Gastroesophageal sphincter (tissue), 4 donors: ENCODE measurements at regions not wholly inside any gene's neighbourhood (a gene's known extent, or its start where the extent isn't known, plus 50 kb on each side); places are given as distances from the start of the nearest gene placed in this dataset.
"Not testable (repeated sequence)": the region's sequence is repeated elsewhere in the genome, so short reads cannot be mapped to it uniquely, and the experiment has no call there.

ENCODE experiments used
- ATAC-seq: fragments of 150-250 bp; one replicate; pipeline ENCODE4 v1.9.1; 2016; ENCODE audit warnings: mild to moderate bottlenecking, moderate library complexity
- H3K27ac ChIP-seq, 4 donors: fragments of 200-600 bp; sonication (generic) in 3 of 4; 1 replicate in 3 of 4; 2 replicates in 1 of 4; pipeline ENCODE4 v1.5.1; 2016 to 2019
- H3K27me3 ChIP-seq: fragments of 200-600 bp; sonication (generic); one replicate; pipeline ENCODE4 v1.5.1; 2019
- H3K36me3 ChIP-seq, 2 donors: fragments of 200-600 bp; sonication (generic); one replicate each; pipeline ENCODE4 v1.5.1; 2019; ENCODE audit warnings: control low read depth in 1 of 2
- H3K4me1 ChIP-seq, 3 donors: fragments of 200-600 bp; sonication (generic); 1 replicate in 2 of 3; 2 replicates in 1 of 3; pipeline ENCODE4 v1.5.1; 2016 to 2019; ENCODE audit warnings: control low read depth in 2 of 3
- H3K4me3 ChIP-seq, 2 donors: fragments of 200-600 bp; sonication (generic); one replicate each; pipeline ENCODE4 v1.5.1; 2019; ENCODE audit warnings: mild to moderate bottlenecking in 1 of 2, moderate library complexity in 1 of 2
- H3K9me3 ChIP-seq, 3 donors: fragments of 200-600 bp; sonication (generic); one replicate each; pipeline ENCODE4 v1.5.1; 2017 to 2019; ENCODE audit warnings: control low read depth in 2 of 3
- CTCF ChIP-seq, 4 experiments: fragments of 200-600 bp in 2 of 4; fragments of 450-650 bp in 2 of 4; sonication (generic) in 1 of 4; IDR thresholded peaks; one replicate each; pipeline ENCODE4 v1.5.1; 2017 to 2019; ENCODE audit warnings: antibody characterized with exemption in 4 of 4, mild to moderate bottlenecking in 2 of 4, moderate library complexity in 2 of 4
- EP300 ChIP-seq: sonication (generic); formaldehyde crosslinking; IDR thresholded peaks from one replicate; pipeline ENCODE4 v1.6.1; 2017; ENCODE audit warnings: antibody characterized with exemption, mild to moderate bottlenecking
- POLR2A ChIP-seq, 2 donors: fragments of 450-650 bp; IDR thresholded peaks; one replicate each; pipeline ENCODE4 v1.6.1; 2017; ENCODE audit warnings: antibody characterized with exemption in 2 of 2, mild to moderate bottlenecking in 2 of 2, moderate library complexity in 1 of 2
- POLR2AphosphoS5 ChIP-seq: sonication (generic); formaldehyde crosslinking; IDR thresholded peaks from one replicate; pipeline ENCODE4 v1.6.1; 2017; ENCODE audit warnings: antibody characterized with exemption
- WGBS, 2 donors: methylation state at CpG; one replicate each; pipeline ENCODE4 v1.1.5; 2018; ENCODE audit warnings: low coverage in 1 of 2; 5-methylcytosine and 5-hydroxymethylcytosine counted together

- Histone ChIP-seq H3K4me1 (peaks cover 0 to 5% (median 0%) of the 10 kb centered on the region in 3 donors), H3K4me3 (no peak overlapping the region), H3K27me3 (no peaks in the 10 kb centered on the region), H3K36me3 (no peaks in the 10 kb centered on the region), H3K27ac (no peak overlapping the region), H3K9me3 (no peaks in the 10 kb centered on the region)
- no peak for TF ChIP-seq CTCF (IDR thresholded peaks at IDR 0.05)
- TF ChIP-seq EP300 = no peak
- no peak for TF ChIP-seq POLR2A (IDR thresholded peaks at IDR 0.05)
- TF ChIP-seq POLR2AphosphoS5 = no peak
- ATAC-seq = no peak
Measured at GRCh38 chr1:245000872-245001188, 136.5 kb upstream of the HNRNPU start.

GRCh38 chr1:244999644-245000043 lies 135.3 kb upstream of the HNRNPU start:
- 93 to 100% methylated on average over 1 to 3 of the region's 3 CpGs for WGBS, 2 donors
- not testable (repeated sequence) for H3K4me1 ChIP-seq, ATAC-seq, H3K27ac ChIP-seq, H3K4me3 ChIP-seq, H3K9me3 ChIP-seq, H3K27me3 ChIP-seq, H3K36me3 ChIP-seq

GRCh38 chr1:244998717-244999346 lies 134.5 kb upstream of the HNRNPU start:
- 100% methylated on average over 1 of the region's 1 CpG; no CpG with 5 or more reads in 1 of the 2 donors for WGBS, 2 donors
- TF ChIP-seq EP300 = no peak
- no peak for TF ChIP-seq CTCF (IDR thresholded peaks at IDR 0.05)
- TF ChIP-seq POLR2A (IDR thresholded peaks at IDR 0.05) = no peak
- TF ChIP-seq POLR2AphosphoS5 = no peak
- ATAC-seq = no peak
- H3K27me3 ChIP-seq = no peaks in the 10 kb centered on the region
- no peaks in the 10 kb centered on the region for H3K4me1 ChIP-seq
- H3K36me3 ChIP-seq = no peaks in the 10 kb centered on the region
- no peaks in the 10 kb centered on the region for H3K9me3 ChIP-seq
- no peak overlapping the region for H3K27ac ChIP-seq
- no peak overlapping the region for H3K4me3 ChIP-seq

GRCh38 chr1:244995602-244996400 lies 131.5 kb upstream of the HNRNPU start:
- Histone ChIP-seq H3K27me3 (no peaks in the 10 kb centered on the region), H3K36me3 (no peaks in the 10 kb centered on the region), H3K9me3 (no peaks in the 10 kb centered on the region), H3K4me1 (no peaks in the 10 kb centered on the region), H3K4me3 (no peak overlapping the region), H3K27ac (no peak overlapping the region)
- 91 to 96% methylated on average over 6 to 7 of the region's 11 CpGs for WGBS, 2 donors
- no peak for TF ChIP-seq EP300
- TF ChIP-seq CTCF (IDR thresholded peaks at IDR 0.05) = no peak
- TF ChIP-seq POLR2AphosphoS5 = no peak
- no peak for ATAC-seq

- no peaks in the 10 kb centered on the region for H3K36me3 ChIP-seq
- H3K27me3 ChIP-seq = no peaks in the 10 kb centered on the region
- WGBS, 2 donors = 0% methylated on average over 1 of the region's 1 CpG
- H3K4me1 ChIP-seq = no peaks in the 10 kb centered on the region
- no peak overlapping the region for H3K27ac ChIP-seq
- ATAC-seq = no peak
- TF ChIP-seq EP300 (no peak), POLR2A (IDR thresholded peaks at IDR 0.05) (no peak), CTCF (IDR thresholded peaks at IDR 0.05) (no peak), POLR2AphosphoS5 (no peak)
- no peaks in the 10 kb centered on the region for H3K9me3 ChIP-seq
- no peak overlapping the region for H3K4me3 ChIP-seq
Measured at GRCh38 chr1:244992833-244993232, 128.5 kb upstream of the HNRNPU start.
